NT2/D1 (cell line): ENCODE measurements at regions not wholly inside any gene's neighbourhood (a gene's known extent, or its start where the extent isn't known, plus 50 kb on each side); places are given as distances from the start of the nearest gene placed in this dataset.

ENCODE experiments used
- DNase-seq: peaks from one replicate; pipeline ENCODE4 v3.0.0-alpha.2; 2011; ENCODE audit warnings: low read depth, low spot score
- H3K27me3 ChIP-seq: 2 replicates; pipeline ENCODE4 v1.6.0; 2011; ENCODE audit warnings: mild to moderate bottlenecking; ENCODE audit not compliant: insufficient read length, insufficient read depth
- H3K36me3 ChIP-seq: 2 replicates; pipeline ENCODE4 v1.6.1; 2011; ENCODE audit warnings: mild to moderate bottlenecking, low read length, mixed read lengths; ENCODE audit not compliant: insufficient read depth, insufficient read length
- H3K4me1 ChIP-seq: 2 replicates; pipeline ENCODE4 v1.5.1; 2011; ENCODE audit not compliant: insufficient read depth, insufficient read length
- H3K4me3 ChIP-seq: 2 replicates; pipeline ENCODE4 v1.5.1; 2011; ENCODE audit warnings: low read depth; ENCODE audit not compliant: insufficient read length
- H3K9ac ChIP-seq: 2 replicates; pipeline ENCODE4 v1.6.0; 2011; ENCODE audit warnings: low read depth; ENCODE audit not compliant: insufficient read length
- H3K9me3 ChIP-seq: 2 replicates; pipeline ENCODE4 v1.5.1; 2011; ENCODE audit warnings: mild to moderate bottlenecking, low read length; ENCODE audit not compliant: insufficient read depth
- SUZ12 ChIP-seq: IDR thresholded peaks from 2 replicates; pipeline ENCODE4 v1.6.1; 2011; ENCODE audit not compliant: insufficient read length, insufficient read depth; ENCODE audit errors: extremely low read depth
- YY1 ChIP-seq: IDR thresholded peaks from 2 replicates; pipeline ENCODE4 v1.6.1; 2011; ENCODE audit not compliant: insufficient read length, insufficient read depth
- ZNF274 ChIP-seq: IDR thresholded peaks from 2 replicates; pipeline ENCODE4 v1.6.1; 2011; ENCODE audit warnings: mild to moderate bottlenecking, low read depth, low read length

DNA sequence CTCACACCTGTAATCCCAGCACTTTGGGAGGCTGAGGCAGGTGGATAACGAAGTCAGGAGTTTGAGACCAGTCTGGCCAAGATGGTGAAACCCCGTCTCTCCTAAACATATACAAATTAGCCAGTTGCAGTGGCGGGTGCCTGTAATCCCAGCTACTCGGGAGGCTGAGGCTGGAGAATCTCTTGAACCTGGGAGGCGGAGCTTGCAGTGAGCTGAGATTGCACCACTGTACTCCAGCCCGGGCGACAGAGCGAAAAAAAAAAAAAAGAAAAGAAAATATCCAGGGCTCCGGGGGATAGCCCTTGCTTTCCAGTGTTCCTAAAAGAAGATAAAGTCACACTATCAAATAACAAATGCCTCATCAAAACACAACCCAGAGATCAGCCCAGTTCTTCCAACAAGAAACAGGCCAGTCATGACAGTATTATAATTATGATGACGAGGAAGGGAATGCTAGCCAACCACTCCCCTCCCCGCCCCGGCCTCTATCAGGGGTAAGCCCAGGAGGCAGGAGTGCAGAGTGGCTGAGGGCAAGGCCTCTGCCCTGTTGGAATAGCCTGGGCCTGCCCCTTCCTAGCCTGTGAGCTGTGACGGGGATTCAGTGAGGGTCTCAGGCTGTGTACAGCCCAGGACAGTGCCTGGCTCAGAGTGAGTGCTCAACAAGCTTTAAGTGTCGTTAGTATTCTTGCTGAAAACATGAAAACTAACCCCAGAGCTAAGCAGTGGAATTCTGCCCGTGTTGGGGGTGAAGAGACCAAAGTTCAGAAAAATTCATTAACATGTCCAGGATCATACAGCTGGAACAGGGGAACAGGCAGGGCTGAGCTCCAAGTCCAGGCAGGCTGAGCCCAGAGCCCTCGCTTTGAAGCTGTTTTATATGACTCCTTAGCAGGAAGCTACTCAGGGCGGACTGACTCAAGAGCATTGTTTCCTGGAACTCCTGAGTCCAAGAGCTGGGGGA is 54.3 kb downstream of the FAM241B start:
- Histone ChIP-seq H3K27me3 (no peaks in the 10 kb centered on the region), H3K4me1 (peaks cover 8% of the 10 kb centered on the region), H3K4me3 (no peak overlapping the region), H3K9me3 (no peaks in the 10 kb centered on the region), H3K9ac (no peak overlapping the region), H3K36me3 (no peaks in the 10 kb centered on the region)
- no peak for TF ChIP-seq ZNF274
- no peak for DNase-seq

DNA sequence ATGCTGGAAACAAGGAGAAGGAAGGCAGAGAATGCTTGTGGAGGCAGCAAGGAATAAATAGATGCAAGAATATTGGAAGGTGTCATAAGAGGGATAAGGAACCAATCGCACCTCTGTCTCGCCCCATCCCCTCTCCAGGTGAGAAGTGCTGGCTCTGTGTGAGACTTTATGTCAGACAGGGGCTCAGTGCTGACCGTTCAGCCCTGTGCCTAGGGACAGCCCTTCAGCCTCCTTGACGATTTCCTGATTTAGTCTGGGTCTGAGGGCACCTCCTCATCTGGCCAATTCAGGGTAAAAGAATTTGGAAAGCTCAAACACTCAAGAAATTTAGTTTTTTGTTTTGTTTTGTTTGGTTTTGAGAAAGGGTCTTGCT is 54.9 kb downstream of the FAM241B start:
- TF ChIP-seq ZNF274 (no peak), YY1 (no peak), SUZ12 (no peak)
- DNase-seq: no peak
- Histone ChIP-seq H3K4me1 (peaks cover 8% of the 10 kb centered on the region), H3K4me3 (no peak overlapping the region), H3K9me3 (no peaks in the 10 kb centered on the region), H3K9ac (no peak overlapping the region), H3K36me3 (no peaks in the 10 kb centered on the region), H3K27me3 (no peaks in the 10 kb centered on the region)

DNA sequence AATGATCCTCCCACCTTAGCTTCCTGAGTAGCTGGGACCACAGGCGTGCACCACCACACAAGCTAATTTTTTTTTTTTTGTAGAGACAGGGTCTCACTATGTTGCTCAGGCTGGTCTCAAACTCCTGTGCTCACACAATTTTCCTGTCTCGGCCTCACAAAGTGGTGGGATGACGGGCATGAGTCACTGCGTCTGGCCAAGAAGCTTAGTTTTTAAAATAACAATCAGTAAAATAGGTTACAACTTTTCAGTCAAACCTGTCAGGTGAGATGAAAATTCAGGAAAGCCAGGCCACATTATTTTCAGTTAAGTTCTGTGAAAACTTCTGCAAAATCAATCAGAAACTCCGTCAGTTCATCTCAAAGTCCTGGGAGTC is 55.4 kb downstream of the FAM241B start:
- Histone ChIP-seq H3K9me3 (no peaks in the 10 kb centered on the region), H3K36me3 (no peaks in the 10 kb centered on the region), H3K4me1 (peaks cover 8% of the 10 kb centered on the region), H3K4me3 (no peak overlapping the region), H3K27me3 (no peaks in the 10 kb centered on the region), H3K9ac (no peak overlapping the region)
- DNase-seq: no peak
- no peak for TF ChIP-seq ZNF274
- no peak for TF ChIP-seq YY1
- TF ChIP-seq SUZ12: no peak

DNA sequence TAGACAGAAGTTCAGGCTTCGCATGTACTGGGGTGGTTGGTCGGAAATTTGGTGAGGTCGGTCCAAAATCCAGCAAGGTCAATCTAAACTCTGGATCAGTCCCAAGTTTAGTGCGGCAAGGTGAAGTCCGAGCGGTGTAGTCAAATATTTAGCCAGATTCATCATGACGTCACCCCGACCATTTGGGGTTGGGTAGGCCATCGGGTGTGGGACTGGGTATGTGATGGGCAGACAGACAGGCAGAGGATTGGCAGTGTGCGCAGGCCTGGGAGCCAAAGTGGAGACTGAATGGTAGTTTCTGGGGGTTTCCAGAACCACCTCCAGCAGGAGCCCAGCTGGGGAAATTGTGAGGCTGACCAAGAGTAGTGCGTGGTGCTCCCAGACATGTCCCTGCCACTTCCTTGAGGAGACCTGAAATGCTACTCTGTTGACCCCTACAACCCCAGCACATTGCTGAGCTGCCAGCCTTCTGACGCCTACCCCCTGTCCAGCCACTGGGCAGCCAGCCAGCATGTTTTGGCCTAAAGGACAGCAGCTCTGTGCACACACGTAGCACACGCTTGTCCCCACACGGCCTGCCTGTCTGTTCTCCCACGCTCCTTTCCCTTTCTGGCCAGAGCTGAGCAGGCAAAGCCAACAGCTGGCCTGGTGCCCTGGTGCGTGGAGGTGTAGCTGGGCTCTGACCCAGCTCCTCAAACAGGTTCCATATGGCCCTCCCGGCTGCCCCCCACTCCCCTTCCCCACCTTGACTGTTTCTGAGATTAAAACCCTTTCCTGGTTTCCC is 55.9 kb downstream of the FAM241B start:
- peak overlapping the region; percentile 21 for H3K9ac ChIP-seq
- H3K36me3 ChIP-seq: no peaks in the 10 kb centered on the region
- H3K4me3 ChIP-seq: no peak overlapping the region
- no peaks in the 10 kb centered on the region for H3K9me3 ChIP-seq
- H3K27me3 ChIP-seq: no peaks in the 10 kb centered on the region
- TF ChIP-seq YY1: no peak
- TF ChIP-seq ZNF274: no peak
- TF ChIP-seq SUZ12: no peak
- peaks cover 8% of the 10 kb centered on the region for H3K4me1 ChIP-seq
- DNase-seq: no peak

DNA sequence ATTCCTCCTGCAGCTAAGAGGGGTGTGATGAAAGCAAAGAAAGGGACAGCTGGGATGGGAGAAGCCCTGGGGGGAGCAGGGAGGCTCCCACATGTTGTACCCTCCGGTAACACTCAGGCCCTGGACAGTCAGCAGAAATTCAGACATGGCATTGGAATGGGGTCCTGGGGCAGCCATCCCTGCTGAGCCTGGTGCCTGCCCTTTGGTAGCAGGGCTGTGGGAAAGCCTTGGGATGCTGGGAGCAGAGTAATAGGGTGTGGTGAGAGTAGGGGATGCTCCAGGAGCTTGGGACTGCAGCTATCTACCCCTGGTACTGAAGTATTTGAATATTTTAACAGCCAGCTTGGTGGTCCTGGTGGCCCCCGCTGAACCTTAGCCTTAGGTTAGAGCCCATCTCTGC is 56.8 kb downstream of the FAM241B start:
- Histone ChIP-seq H3K9ac (no peak overlapping the region), H3K9me3 (no peaks in the 10 kb centered on the region), H3K4me3 (no peak overlapping the region), H3K27me3 (no peaks in the 10 kb centered on the region), H3K4me1 (peaks cover 8% of the 10 kb centered on the region), H3K36me3 (no peaks in the 10 kb centered on the region)
- no peak for DNase-seq
- no peak for TF ChIP-seq YY1
- TF ChIP-seq SUZ12: no peak
- TF ChIP-seq ZNF274: no peak

DNA sequence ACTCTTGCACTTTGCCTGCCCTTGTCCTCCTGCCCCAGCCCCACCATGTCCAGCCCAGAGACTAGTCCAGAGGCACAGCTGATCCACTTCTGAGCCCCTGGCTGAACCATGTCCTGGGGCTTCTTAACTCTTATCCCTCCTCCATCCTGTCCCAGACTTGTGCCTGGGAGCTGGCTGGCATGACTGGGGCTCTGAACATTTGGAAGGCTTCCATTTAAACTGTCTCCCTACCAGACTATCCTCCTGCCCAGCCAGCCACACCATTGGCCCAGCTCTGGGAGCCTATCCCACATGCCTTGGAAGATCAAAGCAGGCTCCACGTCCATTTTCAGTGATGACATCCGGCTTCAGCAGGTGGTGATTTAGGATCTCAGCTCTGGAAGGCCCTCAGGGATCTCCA is 57.4 kb downstream of the FAM241B start:
- DNase-seq: no peak
- peaks cover 8% of the 10 kb centered on the region for H3K4me1 ChIP-seq
- TF ChIP-seq YY1 (no peak), ZNF274 (no peak), SUZ12 (no peak)
- no peaks in the 10 kb centered on the region for H3K9me3 ChIP-seq
- H3K9ac ChIP-seq: no peak overlapping the region
- no peaks in the 10 kb centered on the region for H3K27me3 ChIP-seq
- no peaks in the 10 kb centered on the region for H3K36me3 ChIP-seq
- H3K4me3 ChIP-seq: no peak overlapping the region

DNA sequence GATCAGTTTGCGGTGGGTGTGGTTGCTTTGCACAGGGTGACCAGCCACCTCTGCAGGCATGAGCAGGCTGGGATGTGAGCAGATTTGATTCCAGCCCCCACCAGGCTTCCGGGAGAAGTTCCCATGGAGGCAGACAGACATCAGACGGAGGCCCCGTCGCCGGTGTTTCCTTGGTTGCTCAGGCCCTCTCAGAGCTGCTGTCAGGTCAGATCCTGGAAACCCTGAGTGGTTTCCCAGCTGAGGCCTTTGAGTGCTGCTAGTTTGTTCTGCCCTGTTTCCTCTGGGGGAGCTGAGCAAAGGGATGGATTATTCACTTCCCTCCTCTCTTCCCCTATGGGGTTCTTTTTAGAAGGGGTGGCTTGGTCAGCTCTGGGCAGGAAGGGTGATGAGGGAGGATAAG is 62.2 kb downstream of the FAM241B start:
- no peak for TF ChIP-seq YY1
- H3K36me3 ChIP-seq: no peaks in the 10 kb centered on the region
- H3K27me3 ChIP-seq: no peaks in the 10 kb centered on the region
- no peak overlapping the region for H3K9ac ChIP-seq
- H3K9me3 ChIP-seq: no peaks in the 10 kb centered on the region
- DNase-seq: no peak
- H3K4me3 ChIP-seq: no peak overlapping the region
- peaks cover 3% of the 10 kb centered on the region for H3K4me1 ChIP-seq

DNA sequence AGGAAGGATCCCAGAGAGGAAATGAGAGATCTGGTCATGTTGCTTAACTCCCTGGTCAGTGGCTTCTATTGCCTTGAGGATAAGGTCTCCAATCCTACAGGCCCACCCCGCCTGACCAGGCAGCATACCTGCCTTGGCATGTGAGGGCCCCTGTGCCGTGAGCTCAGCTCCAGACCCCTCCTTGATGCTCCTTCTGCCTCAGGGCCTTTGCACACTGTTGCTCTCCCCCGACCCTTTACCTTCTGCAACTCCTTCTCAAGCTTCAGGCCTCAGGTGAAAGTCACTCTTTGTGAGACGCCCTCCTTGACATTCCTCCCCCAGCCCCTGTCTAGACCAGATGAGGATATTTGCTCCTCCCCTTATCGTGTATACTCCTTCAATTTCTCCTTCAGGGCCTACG is 62.8 kb downstream of the FAM241B start:
- Histone ChIP-seq H3K4me1 (peaks cover 3% of the 10 kb centered on the region), H3K9me3 (no peaks in the 10 kb centered on the region), H3K4me3 (no peak overlapping the region), H3K9ac (no peak overlapping the region), H3K36me3 (no peaks in the 10 kb centered on the region), H3K27me3 (no peaks in the 10 kb centered on the region)
- DNase-seq: no peak
- TF ChIP-seq ZNF274: no peak
- TF ChIP-seq SUZ12: no peak
- no peak for TF ChIP-seq YY1
